A673 (cell line): ENCODE measurements at regions not wholly inside any gene's neighbourhood (a gene's known extent, or its start where the extent isn't known, plus 50 kb on each side); places are given as distances from the start of the nearest gene placed in this dataset.

Experiments
- CTCF ChIP-seq: fragments of 300-800, 200-600 bp; sonication (generic); conservative IDR thresholded peaks from 2 replicates; pipeline ENCODE4 v1.5.1; 2017; ENCODE audit warnings: low read depth, mild to moderate bottlenecking, antibody characterized with exemption, low read length, moderate library complexity, mixed read lengths
- EZH2 ChIP-seq: fragments of 200-600 bp; sonication (generic); IDR thresholded peaks from 2 replicates; pipeline ENCODE4 v1.6.1; 2017; ENCODE audit warnings: borderline replicate concordance, low read depth, mild to moderate bottlenecking, mixed read lengths, antibody characterized with exemption, low read length; ENCODE audit not compliant: poor library complexity, severe bottlenecking

GRCh38 chr11:134911514-134912180, 499.6 kb upstream of the B3GAT1 start:
- TF ChIP-seq CTCF = no peak
- TF ChIP-seq EZH2 = no peak
